HG03354 (cell line): ENCODE measurements at regions not wholly inside any gene's neighbourhood (a gene's known extent, or its start where the extent isn't known, plus 50 kb on each side); places are given as distances from the start of the nearest gene placed in this dataset.

Experiments used
- ATAC-seq: cut with Tn5 transposase; IDR thresholded peaks from one replicate; pipeline ENCODE4 v1.9.1; 2021; ENCODE audit warnings: mild to moderate bottlenecking; ENCODE audit not compliant: unreplicated experiment, poor library complexity, severe bottlenecking

GRCh38 chr5:4901924-4902323 lies 238.2 kb upstream of the ADAMTS16 start:
- ATAC-seq = no peak

GRCh38 chr5:4905674-4906520 lies 234.2 kb upstream of the ADAMTS16 start:
- ATAC-seq = no peak

- no peak for ATAC-seq
Observed at GRCh38 chr5:4906786-4907185, 233.3 kb upstream of the ADAMTS16 start.

- no peak for ATAC-seq
Observed at GRCh38 chr5:4907571-4907970, 232.6 kb upstream of the ADAMTS16 start.

- ATAC-seq = no peak
Observed at GRCh38 chr5:4909086-4909485, 231.0 kb upstream of the ADAMTS16 start.

GRCh38 chr5:4911646-4912403 lies 228.3 kb upstream of the ADAMTS16 start:
- ATAC-seq = no peak

- ATAC-seq = no peak
Observed at GRCh38 chr5:4921929-4922328, 218.2 kb upstream of the ADAMTS16 start.

- ATAC-seq = no peak
Observed at GRCh38 chr5:4924577-4924976, 215.6 kb upstream of the ADAMTS16 start.

- no peak for ATAC-seq
Observed at GRCh38 chr5:4927097-4927496, 213.0 kb upstream of the ADAMTS16 start.

DNA sequence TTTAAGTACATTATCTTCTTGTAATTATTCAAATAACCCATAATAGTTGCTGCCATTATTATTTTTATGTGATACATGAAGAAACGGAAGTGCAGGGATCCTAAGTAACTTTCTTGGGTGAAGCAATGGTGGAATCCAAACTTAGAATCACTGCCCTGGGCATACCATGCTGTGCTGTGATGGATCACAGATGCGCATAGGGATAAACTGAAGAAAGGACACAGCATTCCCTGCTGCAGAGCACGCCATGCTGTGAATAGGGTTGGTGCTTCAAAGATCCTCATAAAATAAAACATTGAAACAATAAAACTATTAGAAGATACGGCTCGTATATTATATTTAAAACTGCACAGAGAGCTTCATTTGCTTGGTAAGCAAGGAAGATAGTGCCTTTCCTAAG lies 211.7 kb upstream of the ADAMTS16 start:
- no peak for ATAC-seq

- no peak for ATAC-seq
Observed at GRCh38 chr5:4929092-4929655, 211.0 kb upstream of the ADAMTS16 start.

GRCh38 chr5:4939042-4939781 lies 200.9 kb upstream of the ADAMTS16 start:
- ATAC-seq = no peak

- no peak for ATAC-seq
Observed at GRCh38 chr5:4941161-4941560, 199.0 kb upstream of the ADAMTS16 start.

DNA sequence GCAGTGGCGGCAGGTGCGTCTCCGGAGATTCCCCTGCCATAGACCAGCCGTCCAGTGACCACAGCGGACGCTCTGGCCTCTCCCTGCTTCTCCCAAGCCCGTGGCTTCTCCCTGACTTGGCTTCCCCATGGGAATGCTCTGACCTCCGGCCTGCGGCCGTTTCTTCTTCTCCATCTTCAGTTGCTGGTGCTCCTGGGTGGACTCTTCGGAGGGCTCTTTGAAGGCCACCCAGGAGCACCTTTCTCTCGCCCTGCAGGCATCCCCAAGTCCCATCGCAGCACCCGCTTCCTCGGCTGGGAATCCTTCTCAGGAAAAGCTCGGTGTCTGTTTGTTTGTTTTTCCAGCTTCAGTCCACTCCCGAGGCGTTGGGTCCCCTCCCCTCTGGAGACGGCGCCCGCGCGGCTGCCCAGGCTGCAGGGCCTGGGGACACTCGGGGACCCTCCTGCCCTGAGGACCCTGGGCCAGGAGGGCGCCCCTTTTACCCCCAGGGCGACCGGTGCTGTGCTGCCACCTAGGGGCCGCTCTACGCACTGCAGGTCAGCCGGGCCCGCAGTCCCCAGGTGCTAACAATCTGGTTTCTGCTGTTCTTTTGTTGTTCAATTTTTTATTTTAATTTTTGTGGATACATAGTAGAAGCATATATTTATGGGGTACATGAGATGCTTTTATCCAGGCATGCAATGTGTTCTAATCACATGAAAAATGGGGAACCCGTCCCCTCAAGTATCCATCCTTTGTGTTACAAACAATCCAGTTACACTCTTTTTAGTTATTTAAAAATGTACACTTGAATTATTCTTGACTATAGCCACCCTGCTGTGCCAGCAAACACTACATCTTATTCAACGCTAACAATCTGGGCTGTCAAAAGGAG lies 197.9 kb upstream of the ADAMTS16 start:
- ATAC-seq = no peak

GRCh38 chr5:4942831-4943178 lies 197.3 kb upstream of the ADAMTS16 start:
- no peak for ATAC-seq

DNA sequence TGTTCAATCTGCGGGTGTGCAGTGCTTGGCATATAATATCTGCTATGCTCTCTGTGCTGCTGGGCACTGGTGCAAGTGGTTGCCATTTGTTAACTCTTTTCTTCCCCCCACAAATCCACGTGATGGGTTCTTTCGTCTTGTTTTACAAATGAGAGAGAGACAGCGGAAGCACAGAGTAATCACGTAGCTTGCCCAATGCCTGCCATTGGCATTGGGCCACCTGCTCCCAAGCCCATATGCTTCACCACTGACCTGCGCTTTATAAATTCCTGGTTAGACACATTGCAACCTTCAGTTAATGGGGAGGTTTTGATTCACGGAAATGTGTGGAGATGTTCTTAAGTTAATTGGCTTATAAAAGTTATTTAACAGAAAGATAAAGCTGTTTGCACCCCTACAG lies 194.8 kb upstream of the ADAMTS16 start:
- no peak for ATAC-seq

GRCh38 chr5:4947106-4947505 lies 193.0 kb upstream of the ADAMTS16 start:
- no peak for ATAC-seq

- no peak for ATAC-seq
Observed at GRCh38 chr5:4947893-4948536, 192.1 kb upstream of the ADAMTS16 start.

- no peak for ATAC-seq
Observed at GRCh38 chr5:4949108-4949507, 191.0 kb upstream of the ADAMTS16 start.
